Dendritic cell treated with granulocyte-macrophage colony-stimulating factor and Interleukin-4, amounts not matched to agents 40 ng/mL and 50 ng/mL, for 4 days (primary cell): ENCODE measurements at regions not wholly inside any gene's neighbourhood (a gene's known extent, or its start where the extent isn't known, plus 50 kb on each side); places are given as distances from the start of the nearest gene placed in this dataset.

ENCODE experiments used
- H3K27ac Mint-ChIP-seq: one replicate; pipeline ENCODE4 v1.8.0; 2022; ENCODE audit warnings: mild to moderate bottlenecking, mixed read lengths
- H3K27me3 Mint-ChIP-seq: one replicate; pipeline ENCODE4 v1.8.0; 2022; ENCODE audit warnings: mild to moderate bottlenecking, mixed read lengths
- H3K36me3 Mint-ChIP-seq: one replicate; pipeline ENCODE4 v1.8.0; 2022; ENCODE audit warnings: low read depth, mixed read lengths
- H3K4me1 Mint-ChIP-seq: one replicate; pipeline ENCODE4 v1.8.0; 2022; ENCODE audit warnings: low read depth, mixed read lengths
- H3K4me3 Mint-ChIP-seq: one replicate; pipeline ENCODE4 v1.8.0; 2022; ENCODE audit warnings: mild to moderate bottlenecking, moderate library complexity, mixed read lengths
- H3K9me3 Mint-ChIP-seq: one replicate; pipeline ENCODE4 v1.8.0; 2022; ENCODE audit warnings: mixed read lengths
- intact Hi-C: fragments of 100-400 bp; cut with micrococcal nuclease; formaldehyde crosslinking; loops from one replicate; pipeline ENCODE4 v1.15.0; 2022

DNA sequence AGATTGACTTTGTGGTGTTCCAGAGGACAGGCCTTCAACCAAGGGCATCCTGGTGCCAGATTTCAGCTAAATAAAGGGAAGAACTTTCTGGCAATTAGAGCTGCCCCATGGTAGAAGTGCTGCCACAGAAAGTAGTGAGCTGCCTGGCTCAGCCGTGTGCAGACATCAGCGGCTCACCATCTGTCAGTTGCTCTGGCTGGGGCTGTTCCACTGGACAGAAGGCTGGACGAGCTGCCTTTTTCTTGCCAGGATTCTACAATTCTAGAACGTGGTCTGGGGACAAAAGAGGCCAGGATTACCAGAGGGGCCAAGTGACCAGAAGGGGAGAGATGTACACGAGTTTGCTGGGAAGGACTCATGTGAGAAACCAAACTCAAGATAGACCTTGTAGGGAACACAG, 107.0 kb upstream of the RPL38 start:
- no peaks in the 10 kb centered on the region for H3K4me1 Mint-ChIP-seq
- intact Hi-C loops = no loop called here
- H3K27me3 Mint-ChIP-seq = peaks cover 2% of the 10 kb centered on the region
- H3K9me3 Mint-ChIP-seq = no peaks in the 10 kb centered on the region
- H3K36me3 Mint-ChIP-seq = no peaks in the 10 kb centered on the region
- H3K4me3 Mint-ChIP-seq = no peak overlapping the region
- H3K27ac Mint-ChIP-seq = no peak overlapping the region

DNA sequence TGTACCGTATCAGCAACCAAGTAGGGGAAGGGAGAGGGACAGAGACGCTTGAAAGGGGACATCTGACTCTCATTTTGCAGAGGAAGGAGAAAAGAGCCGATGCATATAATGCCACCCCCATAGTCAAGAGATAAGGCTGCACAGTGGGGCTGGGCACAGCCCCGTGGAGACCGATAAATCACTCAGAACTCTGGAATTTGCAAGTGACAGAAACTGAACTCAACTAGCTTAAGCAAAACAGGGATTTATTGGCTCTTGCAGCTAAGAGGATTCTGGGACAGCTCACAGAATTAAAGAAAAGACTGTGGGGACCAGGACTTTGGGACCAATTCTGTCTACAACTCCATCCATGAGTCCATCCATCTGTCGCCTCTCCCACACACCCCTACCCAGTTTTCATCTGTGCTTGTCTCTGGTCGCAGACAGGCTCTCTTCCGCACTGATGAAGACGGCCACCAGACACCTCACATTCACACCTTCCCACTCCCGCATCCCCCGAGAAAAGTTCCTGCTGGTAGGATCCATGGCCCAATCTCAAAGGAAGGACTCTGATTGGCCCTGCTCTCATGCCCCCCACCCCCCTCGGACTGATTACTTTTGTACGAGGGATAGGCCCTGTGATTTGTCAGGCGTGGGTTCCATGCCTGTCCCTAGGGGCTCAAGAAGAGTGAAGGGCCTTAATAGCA, 105.9 kb upstream of the RPL38 start:
- Mint-ChIP-seq H3K27ac (no peak overlapping the region), H3K36me3 (no peaks in the 10 kb centered on the region)

DNA sequence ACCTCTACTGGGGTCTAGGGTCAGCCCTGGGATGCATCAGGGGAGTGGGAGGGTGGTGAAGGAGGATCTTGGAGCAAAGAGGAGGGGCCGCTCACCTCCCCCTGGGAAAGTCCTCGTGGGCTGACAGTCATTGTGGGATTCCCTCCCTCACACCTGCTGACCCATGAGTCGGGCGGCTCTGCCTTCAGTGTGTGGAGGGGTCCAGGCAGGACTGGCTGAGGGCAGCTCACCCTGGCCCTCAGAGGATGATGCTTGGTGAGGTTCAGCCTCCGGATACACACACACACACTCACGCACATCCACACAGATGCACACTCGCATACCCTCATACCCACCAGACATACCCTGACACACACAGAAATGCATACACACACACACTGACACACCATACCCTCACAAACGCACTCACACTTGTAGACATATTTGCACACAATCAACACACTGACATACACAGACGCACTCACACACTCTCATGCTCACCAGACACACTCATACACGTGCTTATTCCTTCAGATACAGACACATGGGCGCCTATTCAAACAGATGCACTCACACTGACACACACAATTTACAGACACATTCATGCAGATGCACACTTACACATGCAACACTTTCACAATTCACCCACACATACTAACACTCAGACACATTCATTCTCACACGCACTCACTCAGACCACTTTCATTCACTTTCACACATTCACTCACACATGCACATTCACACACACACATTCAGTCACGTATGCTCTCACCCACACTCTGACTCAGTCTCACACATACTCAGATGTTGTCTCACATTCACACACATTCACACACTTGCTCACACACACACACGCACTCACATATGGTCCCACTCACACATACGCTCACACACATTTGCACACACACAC, 105.1 kb upstream of the RPL38 start:
- intact Hi-C loops = no loop called here
- H3K27me3 Mint-ChIP-seq = peaks cover 6% of the 10 kb centered on the region
- H3K9me3 Mint-ChIP-seq = no peaks in the 10 kb centered on the region
- H3K27ac Mint-ChIP-seq = no peak overlapping the region
- no peaks in the 10 kb centered on the region for H3K36me3 Mint-ChIP-seq
- no peak overlapping the region for H3K4me3 Mint-ChIP-seq
- no peaks in the 10 kb centered on the region for H3K4me1 Mint-ChIP-seq

More for the DNA sequence above, 105.9 kb upstream of the RPL38 start:
- Mint-ChIP-seq H3K4me3 (no peak overlapping the region), H3K4me1 (no peaks in the 10 kb centered on the region), H3K9me3 (no peaks in the 10 kb centered on the region), H3K27me3 (peaks cover 6% of the 10 kb centered on the region)
- intact Hi-C loops = no loop called here

DNA sequence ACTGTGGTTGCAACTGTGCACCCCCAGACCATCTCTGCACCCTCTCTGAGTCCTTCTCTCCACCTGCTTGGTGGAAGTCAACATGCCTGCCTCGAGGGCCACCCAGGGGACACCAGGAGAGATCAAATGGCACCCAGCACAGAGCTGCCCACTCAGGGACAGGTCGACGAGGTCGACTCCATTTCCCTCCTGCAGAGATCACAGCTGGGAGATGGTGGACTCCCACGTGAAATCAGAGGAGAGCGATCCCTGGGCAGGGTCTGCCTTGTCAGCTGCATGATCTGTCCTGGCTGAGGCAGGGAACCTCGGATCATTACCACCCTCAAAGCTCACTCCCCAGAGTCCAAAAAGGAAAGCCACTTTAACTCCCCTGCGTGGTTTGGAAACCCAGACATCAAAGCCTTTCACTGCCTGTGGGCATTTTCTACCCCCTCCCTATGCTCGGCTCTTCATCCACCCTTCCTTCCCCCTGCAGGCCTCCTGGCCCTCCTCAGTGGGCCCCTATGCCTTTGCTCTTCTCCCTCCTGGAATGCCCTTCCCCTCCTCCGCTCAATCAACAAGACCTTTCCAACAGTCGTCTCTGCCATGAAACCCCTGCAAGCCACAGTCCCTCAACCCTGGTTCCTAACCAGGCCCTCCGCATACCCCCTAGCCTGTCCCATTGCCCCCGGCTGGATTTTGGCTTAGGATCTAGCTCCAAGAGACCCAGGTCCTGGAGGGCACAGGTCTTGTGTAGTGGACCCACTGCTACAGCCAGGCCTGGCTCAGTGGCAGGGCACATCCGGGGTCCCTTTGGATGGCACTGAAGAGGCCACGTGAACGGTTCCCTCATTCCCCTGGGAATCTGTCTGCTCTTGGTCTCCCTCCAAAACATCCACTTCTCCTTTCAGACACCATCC, 103.8 kb upstream of the RPL38 start:
- H3K27me3 Mint-ChIP-seq = peaks cover 6% of the 10 kb centered on the region
- H3K36me3 Mint-ChIP-seq = no peaks in the 10 kb centered on the region
- intact Hi-C loops = no loop called here
- H3K4me1 Mint-ChIP-seq = no peaks in the 10 kb centered on the region
- no peak overlapping the region for H3K27ac Mint-ChIP-seq
- no peak overlapping the region for H3K4me3 Mint-ChIP-seq
- H3K9me3 Mint-ChIP-seq = no peaks in the 10 kb centered on the region

DNA sequence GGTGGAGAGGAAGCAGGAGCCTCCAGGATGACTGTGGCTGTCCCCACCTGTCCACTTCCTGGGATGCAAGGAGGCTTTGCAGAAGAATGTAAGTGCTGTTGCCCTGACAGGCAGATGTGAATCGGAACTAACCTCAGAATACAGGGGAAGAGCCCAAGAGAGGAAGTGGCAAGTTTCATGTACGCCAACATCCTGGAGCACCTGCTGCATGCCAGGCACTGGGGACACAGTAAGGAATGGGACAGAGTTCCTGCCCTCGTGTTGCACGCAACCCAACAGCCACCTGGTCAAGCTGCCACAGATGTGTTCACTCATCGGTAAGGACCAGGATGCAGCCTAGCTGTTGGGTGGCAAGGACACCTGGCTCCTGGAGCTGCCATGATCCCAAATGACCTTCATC, 98.6 kb upstream of the RPL38 start:
- intact Hi-C loops = no loop called here
- Mint-ChIP-seq H3K36me3 (no peaks in the 10 kb centered on the region), H3K9me3 (no peaks in the 10 kb centered on the region), H3K4me1 (no peaks in the 10 kb centered on the region), H3K4me3 (no peak overlapping the region), H3K27ac (no peak overlapping the region), H3K27me3 (peaks cover 16% of the 10 kb centered on the region)

DNA sequence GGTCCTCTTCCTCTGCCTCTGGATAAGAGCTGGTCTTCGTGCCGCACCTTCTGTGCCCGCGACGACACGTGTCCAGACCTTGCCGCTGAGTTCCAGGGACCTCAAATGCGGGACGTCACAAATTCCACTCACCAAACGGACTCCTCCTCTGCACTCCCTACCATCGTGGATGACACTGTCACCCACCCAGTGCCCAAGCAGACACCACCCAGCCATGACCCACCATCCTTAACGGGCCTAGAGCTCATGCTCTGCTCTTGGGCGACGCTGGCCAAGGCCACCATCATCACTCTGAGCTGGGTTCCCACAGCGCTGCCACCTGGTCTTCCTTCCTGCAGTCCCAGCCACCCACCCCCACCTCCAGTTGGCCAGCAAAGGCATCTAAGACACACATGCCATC, 96.4 kb upstream of the RPL38 start:
- Mint-ChIP-seq H3K27me3 (peaks cover 14% of the 10 kb centered on the region), H3K4me1 (no peaks in the 10 kb centered on the region), H3K27ac (no peak overlapping the region), H3K9me3 (no peaks in the 10 kb centered on the region), H3K36me3 (no peaks in the 10 kb centered on the region), H3K4me3 (no peak overlapping the region)
- intact Hi-C loops = no loop called here

DNA sequence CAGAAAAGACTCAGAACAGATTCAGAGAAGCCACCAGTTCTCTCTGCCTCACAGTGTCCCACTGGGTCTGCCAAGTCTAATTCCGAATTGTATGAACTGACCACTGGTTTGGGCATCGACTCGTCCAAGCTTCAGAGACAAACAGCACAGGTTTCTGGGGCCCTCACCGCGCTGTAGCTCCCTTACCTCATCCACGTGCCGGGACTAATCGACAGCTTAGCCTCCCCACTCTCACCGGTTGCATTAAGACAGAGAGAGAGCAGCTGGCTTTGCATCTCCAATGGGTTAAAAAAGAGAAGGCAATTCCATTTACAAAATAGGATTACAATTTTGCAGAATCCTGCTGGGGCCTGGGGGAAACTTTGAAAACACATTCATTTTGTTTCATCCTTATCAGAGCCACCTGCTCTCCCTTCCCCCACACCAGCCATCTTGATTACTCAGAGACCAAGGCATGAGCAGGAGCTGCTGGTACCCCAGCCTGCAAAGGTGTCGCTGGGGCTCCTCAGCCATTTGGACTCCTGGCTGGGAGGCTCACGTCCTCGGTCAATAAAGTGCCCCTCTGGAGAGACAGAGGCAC, 95.3 kb upstream of the RPL38 start:
- no peaks in the 10 kb centered on the region for H3K9me3 Mint-ChIP-seq
- H3K36me3 Mint-ChIP-seq = no peaks in the 10 kb centered on the region
- no peak overlapping the region for H3K27ac Mint-ChIP-seq
- no peak overlapping the region for H3K4me3 Mint-ChIP-seq
- H3K4me1 Mint-ChIP-seq = no peaks in the 10 kb centered on the region
- intact Hi-C loops = no loop called here
- H3K27me3 Mint-ChIP-seq = peaks cover 10% of the 10 kb centered on the region

DNA sequence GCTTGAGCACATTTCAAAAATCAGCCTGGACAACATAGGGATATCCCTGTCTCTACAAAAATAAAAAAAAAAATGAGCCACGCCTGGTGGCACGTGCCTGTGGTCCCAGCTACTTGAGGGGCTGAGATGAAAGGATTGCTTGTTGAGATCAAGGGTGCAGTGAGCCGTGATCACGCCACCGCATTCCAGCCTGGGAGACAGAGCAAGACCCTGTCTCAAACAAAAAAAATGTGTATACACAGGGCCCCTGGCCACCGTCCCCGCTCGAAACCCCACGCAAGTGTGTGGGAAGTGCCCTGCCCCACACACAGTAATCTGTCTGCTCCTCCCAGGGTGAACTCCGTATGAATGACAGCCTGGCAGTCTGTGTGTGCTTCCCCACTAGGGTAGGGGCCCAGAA, 93.0 kb upstream of the RPL38 start:
- H3K9me3 Mint-ChIP-seq = no peaks in the 10 kb centered on the region
- H3K36me3 Mint-ChIP-seq = no peaks in the 10 kb centered on the region
- intact Hi-C loops = no loop called here
- no peak overlapping the region for H3K27ac Mint-ChIP-seq
- H3K27me3 Mint-ChIP-seq = peaks cover 15% of the 10 kb centered on the region
- H3K4me3 Mint-ChIP-seq = no peak overlapping the region
- no peaks in the 10 kb centered on the region for H3K4me1 Mint-ChIP-seq

DNA sequence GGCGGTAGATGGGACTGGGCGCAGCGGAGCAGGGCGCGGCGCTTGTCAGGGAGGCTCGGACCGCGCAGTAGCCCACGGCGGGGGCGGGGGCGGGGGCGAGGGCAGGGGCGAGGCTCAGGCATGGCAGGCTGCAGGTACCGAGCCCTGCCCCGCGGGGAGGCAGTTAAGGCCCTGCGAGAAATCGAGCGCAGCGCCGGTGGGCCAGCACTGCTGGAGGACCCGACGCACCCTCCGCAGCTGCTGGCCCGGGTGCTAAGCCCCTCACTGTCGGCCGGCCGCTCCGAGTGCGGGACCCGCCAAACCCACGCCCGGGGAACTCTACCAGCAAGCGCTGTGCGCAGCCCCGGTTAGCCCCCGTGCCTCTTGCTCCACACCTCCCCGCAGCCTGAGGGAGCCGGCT, 90.2 kb upstream of the RPL38 start:
- Mint-ChIP-seq H3K36me3 (no peaks in the 10 kb centered on the region), H3K4me3 (no peak overlapping the region), H3K9me3 (no peaks in the 10 kb centered on the region), H3K4me1 (no peaks in the 10 kb centered on the region), H3K27ac (no peak overlapping the region), H3K27me3 (peaks cover 28% of the 10 kb centered on the region)
- intact Hi-C loops = no loop called here

DNA sequence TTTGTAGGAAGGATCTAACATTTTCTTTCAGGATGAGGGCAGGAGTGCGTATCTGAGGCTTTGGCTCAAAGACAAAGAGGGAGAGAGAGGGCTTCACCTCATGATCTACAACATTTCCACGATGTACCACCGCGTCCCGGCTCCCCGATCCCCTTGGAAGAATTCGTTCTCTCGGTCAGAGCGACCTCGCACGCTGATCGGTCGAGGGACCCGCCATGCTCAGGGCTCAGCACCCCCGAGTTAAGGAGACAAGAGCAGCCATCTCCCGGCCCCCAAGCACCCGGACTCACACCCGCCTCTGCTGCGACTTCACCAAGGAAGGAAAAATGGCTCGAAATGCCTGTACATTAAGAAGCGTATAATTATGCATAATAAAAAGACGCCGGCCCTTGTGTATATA, 89.5 kb upstream of the RPL38 start:
- Mint-ChIP-seq H3K4me3 (no peak overlapping the region), H3K4me1 (no peaks in the 10 kb centered on the region), H3K27me3 (peaks cover 28% of the 10 kb centered on the region), H3K9me3 (no peaks in the 10 kb centered on the region), H3K27ac (no peak overlapping the region), H3K36me3 (no peaks in the 10 kb centered on the region)
- intact Hi-C loops = no loop called here

DNA sequence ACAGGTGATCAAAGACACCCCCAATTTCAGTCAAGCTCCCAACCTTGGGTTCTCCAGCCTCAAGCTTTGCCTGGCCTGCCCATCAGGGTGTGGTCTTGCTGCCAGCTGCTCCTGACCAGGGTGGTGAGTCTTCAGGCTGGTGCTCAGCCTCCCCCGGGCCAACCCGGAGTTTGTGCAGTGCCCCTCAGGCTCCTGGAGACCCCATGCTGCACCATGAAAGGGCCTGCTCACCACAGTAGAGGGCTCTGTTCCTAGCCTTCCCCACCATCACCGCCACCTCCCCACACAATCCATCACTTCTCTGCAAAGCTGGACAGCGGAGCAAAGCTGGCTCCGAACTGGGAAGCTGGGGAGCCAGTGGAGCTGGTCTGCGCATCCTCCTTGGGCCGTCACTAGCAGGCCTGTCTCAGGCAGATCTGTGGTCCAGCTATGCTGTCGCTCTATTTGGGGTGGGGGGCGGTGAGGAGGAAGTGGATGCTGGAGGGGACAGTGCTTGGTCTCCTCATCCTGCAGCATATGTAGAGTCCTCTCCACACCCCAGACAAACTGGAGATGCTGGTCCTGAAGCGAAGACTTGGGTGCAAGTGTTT, 88.5 kb upstream of the RPL38 start:
- Mint-ChIP-seq H3K27ac (no peak overlapping the region), H3K4me1 (no peaks in the 10 kb centered on the region), H3K4me3 (no peak overlapping the region), H3K36me3 (no peaks in the 10 kb centered on the region), H3K9me3 (no peaks in the 10 kb centered on the region), H3K27me3 (peaks cover 25% of the 10 kb centered on the region)
- intact Hi-C loops = no loop called here

DNA sequence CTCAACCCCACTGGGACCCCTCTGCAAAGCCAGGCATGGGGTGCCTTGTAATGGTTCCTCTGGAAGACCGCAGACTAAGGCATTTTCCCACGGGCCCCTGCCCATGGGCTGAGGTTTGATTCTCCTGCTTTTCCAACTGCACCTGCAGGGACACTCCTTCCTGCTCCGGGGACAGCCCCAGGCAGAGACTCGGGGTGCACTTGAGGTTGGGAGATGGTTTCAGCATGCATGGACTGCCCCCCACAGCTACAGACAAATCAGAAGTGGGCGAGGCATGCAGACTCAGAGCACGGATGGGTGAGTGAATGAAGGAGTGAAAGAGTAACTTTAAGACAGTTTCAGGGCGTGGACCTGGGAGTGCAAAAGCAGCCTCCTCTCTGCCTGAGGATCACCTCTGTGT, 87.9 kb upstream of the RPL38 start:
- H3K36me3 Mint-ChIP-seq = no peaks in the 10 kb centered on the region
- no peak overlapping the region for H3K27ac Mint-ChIP-seq
- peaks cover 25% of the 10 kb centered on the region for H3K27me3 Mint-ChIP-seq
- intact Hi-C loops = no loop called here
- H3K4me3 Mint-ChIP-seq = no peak overlapping the region
- no peaks in the 10 kb centered on the region for H3K9me3 Mint-ChIP-seq
- H3K4me1 Mint-ChIP-seq = no peaks in the 10 kb centered on the region

DNA sequence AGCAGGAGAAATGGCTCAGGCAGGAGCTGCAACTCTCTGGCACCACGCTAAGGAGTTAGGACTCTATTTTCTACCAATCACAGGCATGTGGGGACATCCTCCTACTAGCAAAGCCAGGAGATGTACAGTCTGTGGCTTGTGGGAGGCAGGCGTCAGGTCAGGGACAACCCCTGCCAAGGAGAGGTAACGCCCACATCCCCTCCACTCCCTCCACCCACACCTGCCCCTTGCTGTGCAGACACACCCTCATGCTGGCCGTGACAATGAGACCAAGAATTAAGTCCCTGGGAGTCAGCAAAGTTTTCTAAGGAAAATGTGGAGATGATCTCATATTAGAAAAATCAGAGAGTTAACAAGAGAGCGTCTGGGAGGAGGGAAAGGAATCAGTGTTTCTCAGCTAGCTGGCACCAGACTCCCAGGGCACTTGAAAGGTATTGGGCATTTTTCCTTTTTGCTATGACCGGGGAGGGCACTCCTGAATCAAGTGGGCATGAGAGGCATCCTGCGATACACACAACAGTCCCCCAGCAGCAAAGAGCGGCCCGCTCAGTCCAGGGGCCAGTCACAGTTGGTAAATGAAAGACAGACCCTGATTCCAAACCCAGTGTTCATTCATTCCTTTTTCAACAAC, 87.3 kb upstream of the RPL38 start:
- Mint-ChIP-seq H3K9me3 (no peaks in the 10 kb centered on the region), H3K27ac (no peak overlapping the region), H3K4me1 (no peaks in the 10 kb centered on the region), H3K27me3 (peaks cover 25% of the 10 kb centered on the region), H3K4me3 (no peak overlapping the region), H3K36me3 (no peaks in the 10 kb centered on the region)
- intact Hi-C loops = no loop called here
